HEK293T (cell line): ENCODE measurements at regions not wholly inside any gene's neighbourhood (a gene's known extent, or its start where the extent isn't known, plus 50 kb on each side); places are given as distances from the start of the nearest gene placed in this dataset.
A peak's percentile ranks its signal among the peaks of the same experiment; 100 is the strongest.

Experiments
- CTCF ChIA-PET: fragments of 350-600 bp; formaldehyde crosslinking; extraction: SDS; loops from one replicate; lab custom pipeline; 2021; ENCODE audit warnings: antibody characterized with exemption, inconsistent platforms; lab: Yijun Ruan, JAX
- POLR2A ChIA-PET: fragments of 350-600 bp; formaldehyde crosslinking; extraction: SDS; loops from one replicate; lab custom pipeline; 2020; ENCODE audit warnings: antibody characterized with exemption, inconsistent platforms; lab: Yijun Ruan, JAX
- DNase-seq: peaks from one replicate; pipeline ENCODE4 v3.0.0; 2012; ENCODE audit warnings: mixed read lengths; ENCODE audit errors: extremely low spot score
- ARNT ChIP-seq: fragments of 450-650 bp; IDR thresholded peaks from 2 replicates; pipeline ENCODE4 v1.6.1; 2017; ENCODE audit warnings: mild to moderate bottlenecking
- BHLHE40 ChIP-seq: fragments of 450-650 bp; IDR thresholded peaks from 2 replicates; pipeline ENCODE4 v1.6.1; 2016; ENCODE audit warnings: mild to moderate bottlenecking, moderate library complexity, borderline replicate concordance
- CTBP1 ChIP-seq: fragments of 450-650 bp; IDR thresholded peaks from 2 replicates; pipeline ENCODE4 v1.6.1; 2016; ENCODE audit warnings: borderline replicate concordance
- ELF4 ChIP-seq: fragments of 450-650 bp; IDR thresholded peaks from 2 replicates; pipeline ENCODE4 v1.6.1; 2017; ENCODE audit warnings: antibody characterized with exemption
- FOXA1 ChIP-seq: fragments of 450-650 bp; IDR thresholded peaks from 2 replicates; pipeline ENCODE4 v1.6.1; 2016; ENCODE audit warnings: mild to moderate bottlenecking
- FOXK2 ChIP-seq: fragments of 450-650 bp; IDR thresholded peaks from 2 replicates; pipeline ENCODE4 v1.6.1; 2016; ENCODE audit warnings: mild to moderate bottlenecking
- FOXM1 ChIP-seq: fragments of 450-650 bp; IDR thresholded peaks from 2 replicates; pipeline ENCODE4 v1.6.1; 2017; ENCODE audit warnings: mild to moderate bottlenecking, borderline replicate concordance
- HDGF ChIP-seq: fragments of 450-650 bp; IDR thresholded peaks from 2 replicates; pipeline ENCODE4 v1.6.1; 2017; ENCODE audit warnings: antibody characterized with exemption, borderline replicate concordance
- L3MBTL2 ChIP-seq: fragments of 450-650 bp; conservative IDR thresholded peaks from 2 replicates; pipeline ENCODE4 v1.6.1; 2016; ENCODE audit warnings: mild to moderate bottlenecking
- LEF1 ChIP-seq: fragments of 450-650 bp; IDR thresholded peaks from 2 replicates; pipeline ENCODE4 v1.6.1; 2017; ENCODE audit warnings: mild to moderate bottlenecking, borderline replicate concordance
- NFRKB ChIP-seq: fragments of 450-650 bp; IDR thresholded peaks from 2 replicates; pipeline ENCODE4 v1.6.1; 2016; ENCODE audit warnings: mild to moderate bottlenecking, moderate library complexity
- SP1 ChIP-seq: fragments of 450-650 bp; IDR thresholded peaks from 2 replicates; pipeline ENCODE4 v1.6.1; 2017
- SUZ12 ChIP-seq: fragments of 450-650 bp; IDR thresholded peaks from 2 replicates; pipeline ENCODE4 v1.6.1; 2016; ENCODE audit warnings: mild to moderate bottlenecking
- TARDBP ChIP-seq: fragments of 450-650 bp; IDR thresholded peaks from 2 replicates; pipeline ENCODE4 v1.6.1; 2016
- ZNF384 ChIP-seq: fragments of 450-650 bp; IDR thresholded peaks from 2 replicates; pipeline ENCODE4 v1.6.1; 2016
- TF ChIP-seq, protein P1 (sequence below): fragments of 450-650 bp; IDR thresholded peaks from 2 replicates; pipeline ENCODE4 v1.6.1; 2016

DNA sequence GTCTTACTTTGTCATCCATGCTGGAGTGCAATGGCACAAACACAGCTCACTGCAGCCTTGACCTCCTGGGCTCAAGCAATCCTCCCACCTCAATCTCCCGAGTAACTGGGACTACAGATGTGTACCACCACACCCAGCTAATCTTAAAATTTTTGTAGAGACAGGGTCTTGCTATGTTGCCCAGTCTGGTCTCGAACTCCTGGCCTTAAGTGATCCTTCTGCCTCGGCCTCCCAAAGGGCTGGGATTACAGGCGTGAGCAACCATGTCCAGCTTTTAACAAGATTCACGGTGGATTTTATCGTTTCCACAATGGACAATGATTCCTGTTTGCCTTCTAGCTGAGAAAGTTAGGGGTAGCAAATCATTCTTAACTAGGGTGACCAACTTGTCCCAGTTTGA, 165.9 kb downstream of the ZNF608 start:
- TF ChIP-seq TARDBP (no peak), BHLHE40 (no peak), FOXM1 (no peak), ARNT (no peak), ZNF384 (no peak), SP1 (no peak)
- no peak for DNase-seq
- POLR2A ChIA-PET, result no interaction called here
- CTCF ChIA-PET, result no interaction called here

DNA sequence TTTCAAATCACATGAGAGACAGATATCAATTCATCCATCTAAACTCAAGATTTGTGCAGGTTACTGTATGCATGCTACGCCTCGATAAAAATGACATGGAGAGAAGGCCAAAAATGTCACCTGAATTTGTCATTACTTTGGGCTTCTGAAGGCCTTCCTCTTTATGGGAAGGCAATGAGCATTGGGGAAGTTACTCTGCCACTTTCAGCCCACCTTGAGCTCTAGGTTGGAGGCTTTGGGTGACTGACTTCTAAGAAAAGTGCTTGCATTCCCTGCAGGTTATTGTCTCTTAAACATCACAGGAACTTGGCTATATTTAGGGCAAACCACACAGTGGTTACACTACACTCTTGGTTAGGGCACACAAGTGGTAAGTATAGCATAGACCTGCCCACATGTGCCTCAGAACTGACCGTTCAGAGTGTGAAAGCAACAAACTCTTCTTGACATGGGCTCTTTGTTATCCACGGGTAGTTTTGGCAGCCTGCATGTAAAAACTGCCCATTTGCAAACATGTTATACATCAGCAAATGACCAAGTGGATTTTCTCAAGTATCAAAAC, 169.5 kb downstream of the ZNF608 start:
- DNase-seq, result no peak
- ChIA-PET CTCF (no interaction called here), POLR2A (no interaction called here)
- TF ChIP-seq NFRKB (no peak), HDGF (no peak), LEF1 (no peak), ELF4 (no peak), ARNT (no peak), TARDBP (no peak), BHLHE40 (no peak), ZNF384 (no peak), FOXM1 (no peak), CTBP1 (no peak), FOXK2 (no peak), FOXA1 (no peak), SP1 (no peak), SUZ12 (no peak), L3MBTL2 (no peak)
- TF ChIP-seq, protein P1, sequence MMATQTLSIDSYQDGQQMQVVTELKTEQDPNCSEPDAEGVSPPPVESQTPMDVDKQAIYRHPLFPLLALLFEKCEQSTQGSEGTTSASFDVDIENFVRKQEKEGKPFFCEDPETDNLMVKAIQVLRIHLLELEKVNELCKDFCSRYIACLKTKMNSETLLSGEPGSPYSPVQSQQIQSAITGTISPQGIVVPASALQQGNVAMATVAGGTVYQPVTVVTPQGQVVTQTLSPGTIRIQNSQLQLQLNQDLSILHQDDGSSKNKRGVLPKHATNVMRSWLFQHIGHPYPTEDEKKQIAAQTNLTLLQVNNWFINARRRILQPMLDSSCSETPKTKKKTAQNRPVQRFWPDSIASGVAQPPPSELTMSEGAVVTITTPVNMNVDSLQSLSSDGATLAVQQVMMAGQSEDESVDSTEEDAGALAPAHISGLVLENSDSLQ, result no peak

DNA sequence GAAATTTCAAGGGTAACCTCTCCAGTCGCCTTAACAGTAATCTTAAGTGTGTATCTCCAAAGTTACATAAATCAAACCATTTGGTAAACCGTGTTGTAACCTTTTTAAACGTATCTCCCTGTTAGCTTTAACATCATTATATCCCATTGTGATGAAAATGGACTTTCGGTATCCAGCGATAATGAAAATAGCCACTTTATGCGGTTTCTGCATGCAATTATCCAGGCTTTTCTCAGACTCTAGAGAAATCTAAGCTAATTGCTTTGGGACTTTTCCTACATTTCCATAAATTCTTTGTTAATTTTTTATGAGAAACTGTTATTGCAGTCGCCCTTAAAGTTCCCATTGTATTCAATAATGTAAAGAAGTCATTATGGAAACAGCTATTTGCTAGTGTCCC, 170.7 kb downstream of the ZNF608 start:
- POLR2A ChIA-PET, result no interaction called here
- CTCF ChIA-PET, result no interaction called here
- no peak for TF ChIP-seq TARDBP
- no peak for TF ChIP-seq SUZ12
- no peak for TF ChIP-seq HDGF
- no peak for TF ChIP-seq FOXK2
- no peak for TF ChIP-seq FOXA1
- TF ChIP-seq L3MBTL2, result no peak
- TF ChIP-seq, protein P1, result no peak
- no peak for TF ChIP-seq FOXM1
- TF ChIP-seq NFRKB, result no peak
- TF ChIP-seq BHLHE40, result no peak
- TF ChIP-seq ARNT, result no peak
- no peak for TF ChIP-seq CTBP1
- DNase-seq, result no peak

DNA sequence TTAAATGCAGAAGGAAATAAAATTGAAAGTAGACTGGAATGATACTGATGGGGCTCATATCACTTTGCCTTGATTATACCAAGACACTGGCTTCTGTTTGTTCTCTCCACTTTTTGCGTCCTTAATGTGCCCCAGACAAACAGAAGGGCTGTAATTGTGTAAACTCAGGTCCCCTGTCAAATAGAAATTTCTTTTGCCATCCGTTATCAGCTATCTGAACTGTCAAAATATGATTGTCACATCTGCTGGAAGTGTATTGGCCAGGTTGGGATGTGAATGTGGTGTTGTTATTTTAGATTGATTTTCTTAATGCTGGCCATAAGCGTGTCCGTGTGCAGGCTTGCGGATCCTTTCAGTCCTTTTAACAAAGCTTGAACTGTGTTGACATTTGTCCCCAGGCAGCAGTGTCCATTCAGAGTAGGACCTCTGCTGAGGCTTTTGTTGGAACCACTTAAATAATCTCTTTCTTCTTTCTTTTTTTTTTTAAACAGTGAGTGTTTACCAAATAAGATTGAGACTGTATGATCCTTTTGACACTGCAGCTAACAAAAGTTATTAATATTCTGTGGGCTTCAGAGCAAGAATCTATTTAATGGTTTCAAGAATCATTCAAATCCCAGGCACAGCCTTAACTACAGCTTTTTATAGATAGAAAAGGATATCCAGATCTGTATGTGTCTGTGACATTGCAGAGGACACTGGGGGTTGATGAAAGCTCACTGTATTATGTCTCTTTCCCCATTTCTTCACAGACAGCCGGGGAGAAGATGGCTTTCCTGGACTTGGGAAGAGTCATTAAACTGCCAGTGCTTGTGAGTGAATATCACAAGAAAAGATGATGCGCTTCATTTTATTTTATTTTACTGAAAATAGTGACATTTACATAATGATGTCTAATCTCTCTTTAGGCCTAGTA, 171.7 kb downstream of the ZNF608 start:
- no peak for DNase-seq
- TF ChIP-seq FOXA1, result no peak
- TF ChIP-seq SUZ12, result no peak
- TF ChIP-seq ZNF384, result no peak
- CTCF ChIA-PET, result no interaction called here
- POLR2A ChIA-PET, result interaction anchor here (1.0 kb wide), 1 partner anchor 9 kb away, joined by 3 read pairs; no protein-coding TSS in a partner anchor

DNA sequence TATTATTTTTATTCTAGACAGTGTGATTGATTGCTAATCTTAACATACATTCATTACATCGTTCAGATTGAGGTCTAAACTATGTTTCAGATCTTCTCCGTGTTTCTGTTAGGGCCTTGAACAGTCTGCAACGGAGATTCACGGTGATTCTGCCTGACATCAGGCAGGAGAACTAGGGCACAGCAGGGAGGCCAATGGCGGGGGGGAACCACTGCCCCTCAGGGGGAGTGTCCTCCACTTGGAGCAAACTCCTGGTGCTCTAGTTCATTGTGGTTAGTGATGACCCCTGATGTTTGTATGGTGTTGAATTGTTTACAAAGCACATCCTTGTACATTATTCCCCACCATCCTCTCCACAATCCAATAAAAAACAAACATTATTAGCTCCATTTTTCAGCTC, 173.5 kb downstream of the ZNF608 start:
- TF ChIP-seq SP1, result no peak
- no peak for TF ChIP-seq FOXK2
- no peak for TF ChIP-seq ELF4
- TF ChIP-seq SUZ12, result no peak
- no peak for TF ChIP-seq ARNT
- TF ChIP-seq LEF1, result no peak
- no peak for TF ChIP-seq FOXM1
- DNase-seq, result no peak
- ChIA-PET POLR2A (no interaction called here), CTCF (interaction anchor here (0.6 kb wide), 2 partner anchors 16 to 78 kb away, joined by 3 read pairs; no protein-coding TSS in a partner anchor)

DNA sequence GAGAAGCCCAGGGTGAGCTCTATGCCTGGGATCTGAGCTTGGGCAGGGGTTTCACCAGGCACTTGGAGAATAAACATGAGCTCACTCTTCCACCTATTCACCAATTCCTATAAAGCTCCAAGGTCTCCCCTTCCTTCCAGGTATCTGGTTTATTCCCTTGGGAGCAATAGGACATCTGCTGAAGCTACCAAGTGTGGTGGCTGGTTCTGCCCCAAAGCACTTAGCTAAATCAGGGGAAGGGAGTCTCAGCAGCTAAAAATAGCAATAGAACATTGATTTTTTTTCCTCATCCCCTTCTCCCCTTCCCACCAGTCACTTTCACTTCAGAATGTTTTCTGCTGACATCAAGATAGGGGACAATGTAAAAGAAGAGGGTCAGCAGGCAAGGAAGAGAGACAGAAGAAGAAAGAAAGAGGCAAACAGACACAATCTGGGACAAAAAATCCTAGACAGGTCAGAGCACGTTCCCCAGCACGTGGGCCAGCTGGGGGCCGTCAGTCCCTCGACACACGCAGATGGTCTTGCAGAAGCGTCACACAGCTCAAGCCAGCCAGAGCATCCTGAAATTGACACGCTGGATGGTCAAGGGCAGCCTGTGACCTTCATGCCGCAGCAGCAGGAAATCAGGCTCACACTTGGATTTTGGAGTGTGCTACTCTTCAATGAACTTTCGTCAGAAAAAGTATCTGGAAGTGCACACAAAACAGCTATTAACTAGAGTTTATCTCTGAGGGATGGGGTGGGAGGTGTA, 176.0 kb downstream of the ZNF608 start:
- ChIA-PET POLR2A (interaction anchor here (0.9 kb wide), 1 partner anchor 13 kb away, joined by 3 read pairs; no protein-coding TSS in a partner anchor), CTCF (interaction anchor here (1.0 kb wide), 1 partner anchor 19 kb away, joined by 3 read pairs; no protein-coding TSS in a partner anchor)
- peak; percentile 42; the same call in 1 of the 2 replicates for TF ChIP-seq L3MBTL2
- TF ChIP-seq SUZ12, result no peak
- no peak for DNase-seq
